ENCODE measurements at regions not wholly inside any gene's neighbourhood (a gene's known extent, or its start where the extent isn't known, plus 50 kb on each side); places are given as distances from the start of the nearest gene placed in this dataset.
"Not testable (repeated sequence)": the region's sequence is repeated elsewhere in the genome, so short reads cannot be mapped to it uniquely, and the experiment has no call there.

DNA sequence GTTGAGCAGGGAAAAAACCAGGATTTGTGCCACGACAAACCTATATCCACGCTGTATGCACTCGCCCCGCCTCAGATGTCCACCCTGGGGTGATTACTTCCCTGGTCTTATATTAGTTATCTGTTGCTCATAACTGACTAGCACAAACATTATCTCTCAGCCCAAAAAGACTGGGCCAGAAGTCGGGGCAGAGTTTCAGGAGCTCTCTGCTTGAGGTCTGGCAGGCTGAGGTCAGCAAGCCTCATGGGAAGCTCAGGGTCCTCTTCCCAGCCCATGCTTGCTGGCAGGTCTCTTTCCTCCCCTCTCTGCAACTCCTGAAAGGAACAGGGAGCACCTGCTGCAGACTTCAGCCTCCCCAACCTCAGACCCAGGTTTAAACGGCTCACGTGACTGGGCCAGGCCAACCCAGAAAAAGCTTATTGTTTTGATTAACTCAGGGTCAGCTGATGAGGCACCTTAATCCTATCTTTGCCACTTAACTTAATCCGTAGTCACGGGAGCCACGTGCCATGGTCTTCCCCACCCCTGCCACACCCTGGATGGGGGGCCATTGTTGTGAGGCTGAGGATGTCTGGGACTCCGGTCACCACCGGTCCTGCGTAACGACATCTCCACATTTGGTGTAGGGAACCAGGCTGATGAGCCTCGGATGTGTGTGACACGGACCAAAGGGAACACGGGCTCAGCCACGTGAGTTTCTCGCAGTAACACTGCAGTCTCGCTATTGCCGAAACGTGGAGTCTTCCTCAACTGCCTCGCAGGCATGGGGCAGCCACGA, 123.7 kb upstream of the IRX4 start:
- DNase-seq = no peak

DNA sequence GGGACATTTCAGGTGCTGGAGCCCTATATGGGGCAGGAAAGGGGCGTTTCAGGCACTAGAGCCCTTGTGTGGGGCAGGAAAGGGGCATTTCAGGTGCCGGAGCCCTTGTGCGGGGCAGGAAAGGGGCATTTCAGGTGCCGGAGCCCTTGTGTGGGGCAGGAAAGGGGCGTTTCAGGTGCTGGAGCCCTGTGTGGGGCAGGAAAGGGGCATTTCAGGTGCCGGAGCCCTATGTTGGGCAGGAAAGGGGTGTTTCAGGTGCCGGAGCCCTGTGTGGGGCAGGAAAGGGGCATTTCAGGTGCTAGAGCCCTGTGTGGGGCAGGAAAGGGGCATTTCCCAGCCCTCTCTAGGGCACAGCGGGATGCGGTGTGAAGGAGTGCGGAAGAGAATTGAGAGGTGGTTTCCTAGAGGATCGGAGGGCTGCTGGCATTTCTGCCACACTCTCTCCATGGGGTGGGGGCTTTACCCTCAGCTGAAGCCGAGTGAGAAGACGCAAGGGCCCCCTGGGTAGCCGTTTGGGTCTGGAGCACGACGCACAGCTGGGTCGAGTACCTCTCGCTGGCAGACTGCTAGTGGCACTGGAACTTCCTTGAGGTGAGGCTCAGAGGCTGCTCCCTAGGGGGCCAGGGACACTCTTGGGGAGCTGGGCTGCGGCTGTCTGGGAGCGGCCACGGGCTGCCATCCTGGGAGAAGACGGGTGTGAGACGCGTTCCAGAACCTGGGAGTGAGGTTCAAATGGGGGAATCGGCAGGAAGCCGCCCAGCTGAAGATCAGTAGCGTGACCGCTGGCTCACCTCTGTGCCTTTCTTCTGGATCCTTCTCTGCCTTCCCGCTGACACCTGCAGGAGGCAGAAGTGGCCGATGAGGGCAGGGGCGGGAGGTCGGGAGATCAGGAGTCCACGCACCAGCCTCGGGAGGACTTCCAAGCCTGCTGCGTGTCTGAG, 122.6 kb upstream of the IRX4 start:
- no peak for DNase-seq

DNA sequence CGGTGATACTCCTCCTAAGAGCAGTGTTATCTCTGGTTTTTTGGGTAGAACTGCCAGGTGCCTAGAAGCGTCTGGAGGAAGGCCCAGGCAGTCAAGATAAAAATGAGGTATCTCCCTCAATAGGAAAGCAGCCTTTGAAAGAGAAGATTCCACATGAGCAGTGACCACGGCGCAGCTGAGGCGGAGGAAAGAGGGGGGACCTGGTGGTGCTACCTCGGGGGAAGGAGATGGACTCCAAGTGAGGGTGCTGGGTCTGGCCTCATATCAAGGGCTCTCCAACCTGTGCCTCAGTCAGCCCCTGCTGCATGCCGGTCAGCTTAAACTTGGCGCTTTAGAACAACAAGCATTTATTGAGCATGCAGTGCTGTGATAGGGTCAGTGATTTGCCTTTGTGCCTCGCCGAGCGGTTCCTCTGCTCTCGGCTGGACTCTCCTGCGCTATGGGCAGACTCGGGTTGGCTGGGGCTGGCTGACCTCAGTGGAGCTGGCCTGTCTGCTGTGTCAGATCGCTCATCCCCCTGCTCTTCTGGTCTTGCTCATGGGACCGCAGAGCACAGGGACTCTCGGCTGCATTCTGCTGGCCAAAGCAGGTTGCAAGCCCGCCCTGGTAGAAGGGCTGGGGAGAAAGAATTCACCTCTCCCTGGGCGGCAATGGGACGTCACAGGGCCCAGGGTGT, 121.1 kb upstream of the IRX4 start:
- no peak for DNase-seq

DNA sequence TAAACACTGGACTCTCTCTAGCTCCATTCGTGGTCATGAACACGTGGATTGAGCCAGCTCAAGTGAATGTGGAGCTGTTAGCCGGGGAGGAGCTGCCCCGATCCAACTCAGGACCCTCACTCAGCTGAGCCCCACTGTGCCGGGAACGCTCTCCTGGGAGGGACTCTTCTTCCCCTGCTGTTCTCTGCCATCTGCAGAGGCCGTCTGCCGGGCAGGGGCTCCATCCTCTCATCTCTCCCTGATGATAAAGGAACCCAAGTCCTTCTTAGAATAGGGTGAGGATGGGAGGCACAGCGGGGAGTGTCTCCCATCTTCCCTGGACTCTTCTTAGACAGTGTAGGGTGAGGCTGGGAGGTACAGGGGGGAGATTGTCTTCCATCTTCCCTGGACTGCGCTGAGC, 120.5 kb upstream of the IRX4 start:
- DNase-seq = no peak

DNA sequence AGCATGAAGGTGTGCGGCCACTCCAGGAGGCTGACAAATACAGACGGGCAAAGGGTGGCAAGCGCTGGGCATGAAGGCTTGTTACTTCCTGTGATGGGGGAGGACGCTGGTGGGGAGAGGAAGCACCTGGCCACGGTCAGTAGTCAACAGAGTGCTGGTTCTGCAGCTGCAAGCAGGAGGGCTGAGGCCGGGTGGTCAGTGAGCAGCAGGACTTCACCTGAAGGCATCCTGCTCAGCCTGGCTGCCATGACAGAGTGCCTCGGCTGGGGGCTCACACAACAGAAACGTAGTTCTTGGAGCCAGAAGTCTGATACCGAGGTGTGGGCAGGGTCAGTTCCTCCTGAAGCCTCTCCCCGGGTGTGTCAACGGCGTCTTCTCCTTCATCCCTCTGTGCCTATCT, 118.6 kb upstream of the IRX4 start:
- no peak for DNase-seq

DNA sequence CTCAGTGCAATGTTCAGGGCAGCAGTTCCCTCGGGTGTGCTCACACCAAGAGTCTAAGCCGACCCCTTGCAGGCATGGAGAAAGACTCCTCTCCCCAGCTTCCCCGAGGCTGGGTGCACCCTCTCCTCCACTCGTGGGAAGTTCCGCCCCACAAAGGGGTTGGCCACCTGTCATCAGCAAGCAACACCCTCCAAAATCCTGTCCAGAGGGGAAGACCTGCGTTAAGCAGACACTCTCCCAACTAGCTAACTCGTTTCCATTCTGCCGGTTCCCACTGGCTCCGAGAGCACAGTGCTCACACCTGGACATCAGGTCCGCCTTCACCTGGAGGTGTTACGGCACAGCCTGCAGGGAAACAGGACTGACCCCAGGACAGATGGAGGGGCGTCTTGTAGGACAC, 117.9 kb upstream of the IRX4 start:
- DNase-seq = no peak

DNA sequence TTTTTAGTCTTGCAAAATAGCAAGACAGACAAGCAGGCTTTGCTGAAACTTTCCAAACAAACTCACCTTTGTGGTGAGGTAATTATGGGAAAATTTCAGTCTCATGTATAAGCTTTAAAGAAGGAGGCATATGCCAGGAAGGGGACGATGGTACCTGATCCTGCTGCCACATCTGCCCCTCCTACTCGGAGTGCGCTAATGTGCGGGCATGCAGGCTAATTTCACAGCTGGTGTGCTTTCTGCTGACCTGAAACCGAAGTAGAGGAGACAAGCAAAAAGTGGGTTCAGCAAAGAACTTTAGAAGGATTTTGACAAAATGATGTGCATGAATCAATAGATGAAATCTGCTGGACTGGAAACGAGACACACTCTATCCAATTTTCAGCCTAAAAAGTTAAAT, 117.1 kb upstream of the IRX4 start:
- DNase-seq = no peak

DNA sequence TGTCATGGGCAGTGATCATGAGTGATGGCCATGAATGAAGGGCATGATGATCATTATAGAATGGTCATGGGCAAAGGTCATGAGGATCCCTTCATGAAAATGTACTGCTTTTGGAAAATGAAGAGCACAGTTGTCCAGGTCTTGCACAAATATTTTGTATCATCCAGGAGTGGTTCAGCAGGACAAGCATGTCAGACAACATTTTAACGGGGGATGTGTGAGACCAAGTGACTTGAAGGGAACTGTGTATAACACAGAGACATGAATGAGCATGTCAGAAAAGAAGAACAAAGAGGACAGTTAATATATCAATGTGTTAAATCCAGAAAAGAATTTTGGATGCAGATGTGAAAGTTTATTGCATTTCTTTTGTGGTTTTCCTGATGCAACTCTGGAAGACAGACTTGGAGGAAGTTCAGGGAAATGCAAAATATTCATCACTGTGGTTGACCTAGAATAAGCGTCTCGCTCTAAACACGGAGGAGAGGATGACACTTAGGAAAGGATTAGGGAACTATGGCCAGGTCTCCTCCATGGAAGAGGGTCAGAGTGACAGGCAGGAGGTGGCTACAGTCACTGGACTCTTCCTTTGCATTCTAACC, 116.1 kb upstream of the IRX4 start:
- DNase-seq = no peak

DNA sequence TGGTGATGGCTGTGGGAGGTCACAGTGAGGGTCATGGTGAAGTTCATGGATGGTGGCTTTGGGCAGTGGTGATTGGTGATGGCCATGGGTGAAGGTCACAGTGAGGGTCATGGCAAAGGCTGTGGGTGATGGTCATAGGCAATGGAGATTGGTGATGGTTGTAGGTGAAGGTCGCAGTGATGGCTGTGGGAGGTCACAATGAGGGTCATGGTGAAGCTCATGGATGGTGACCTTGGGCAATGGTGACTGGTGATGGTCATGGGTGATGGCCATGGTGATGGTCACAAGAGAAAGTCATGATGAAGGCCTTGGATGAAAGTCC, 115.6 kb upstream of the IRX4 start:
- DNase-seq = no peak

DNA sequence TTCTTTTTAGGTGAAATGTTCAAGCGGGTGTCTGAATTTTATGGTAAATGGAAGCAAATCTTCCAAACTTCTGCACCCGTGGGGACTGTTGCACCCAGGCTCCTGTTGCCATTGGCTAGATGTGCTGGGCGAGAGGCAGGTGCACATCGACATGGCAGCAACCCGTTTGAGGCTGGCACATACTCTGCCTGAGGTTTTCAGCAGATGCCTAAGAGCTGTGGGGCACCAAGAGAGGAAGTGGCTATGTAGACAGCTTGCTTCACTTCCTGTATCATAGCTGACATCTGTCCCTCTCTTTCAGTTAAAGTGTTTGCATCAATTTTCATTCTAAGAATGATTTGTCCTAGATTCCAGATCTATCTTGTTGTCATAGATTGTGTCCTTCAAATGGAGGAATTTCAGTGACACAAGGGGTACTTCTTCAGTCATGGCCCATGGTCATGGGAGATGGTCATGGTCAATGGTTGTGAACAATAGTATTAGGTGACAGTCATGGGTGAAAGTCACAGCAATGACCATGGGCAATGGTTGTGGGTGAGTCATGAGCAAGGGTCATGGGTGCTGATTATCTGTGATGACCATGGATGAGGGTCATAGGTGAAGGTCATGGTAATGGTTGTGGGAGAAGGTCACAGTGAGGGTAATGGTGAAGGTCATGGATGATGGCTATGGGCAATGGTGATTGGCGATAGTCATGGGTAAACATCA, 115.1 kb upstream of the IRX4 start:
- DNase-seq = no peak

DNA sequence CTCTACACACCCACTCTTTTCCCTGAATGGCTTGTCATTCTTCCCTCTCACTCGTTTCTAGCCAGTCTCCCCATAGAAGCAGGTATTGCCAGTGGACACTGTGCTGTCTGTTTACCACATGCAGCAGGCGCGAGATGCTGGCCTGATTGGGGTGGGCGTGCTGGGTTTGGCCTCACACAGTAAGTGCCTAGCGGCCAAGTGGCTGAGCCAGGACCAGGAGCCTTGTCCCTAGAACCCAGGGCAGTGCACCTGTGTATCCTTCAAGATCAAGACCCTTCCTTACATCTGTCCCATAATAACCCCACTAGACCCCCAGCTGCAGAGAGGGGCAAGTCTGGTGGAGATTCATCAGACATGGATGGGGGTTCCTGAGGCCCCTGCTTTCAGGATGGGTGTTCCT, 112.8 kb upstream of the IRX4 start:
- DNase-seq = no peak

DNA sequence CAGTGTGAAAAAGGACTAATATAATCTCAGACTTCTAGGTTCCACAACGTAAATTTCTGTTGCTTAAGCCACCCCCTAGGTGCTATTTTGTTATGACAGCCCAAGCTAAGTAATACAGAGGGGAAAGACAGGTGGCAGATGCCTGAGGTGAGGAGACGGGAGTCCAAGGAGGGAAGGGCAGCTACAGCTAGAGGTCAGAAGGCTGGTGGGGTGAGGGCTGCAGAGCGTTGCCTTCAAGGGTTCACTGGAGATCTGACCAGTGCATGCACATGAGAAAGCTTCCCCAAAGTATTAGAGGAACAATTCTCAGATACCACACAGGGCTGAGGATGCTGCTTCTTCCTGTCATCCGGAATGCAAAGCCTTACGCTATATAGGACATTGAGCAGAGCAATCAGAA, 104.7 kb upstream of the IRX4 start:
- DNase-seq = no peak

DNA sequence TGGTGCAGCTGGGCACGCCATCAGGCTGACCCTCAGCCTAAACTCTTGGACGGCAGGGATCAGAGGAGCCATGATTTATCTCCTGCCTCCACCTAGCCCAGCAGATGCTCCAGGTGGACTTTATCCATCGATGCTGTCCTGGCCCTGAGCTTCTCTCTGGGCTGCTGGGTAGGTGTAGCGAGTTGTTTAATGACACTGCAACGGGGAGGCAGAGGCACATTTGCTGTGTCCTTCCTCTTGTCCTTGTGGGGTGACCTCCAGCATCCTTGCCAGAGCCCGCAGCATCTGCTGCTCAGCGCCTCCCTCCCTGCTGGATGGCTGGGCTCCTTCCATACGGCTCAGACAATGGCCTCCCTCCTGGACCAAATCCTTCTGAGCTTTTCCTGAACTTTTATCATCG, 103.1 kb upstream of the IRX4 start:
- DNase-seq = no peak

DNA sequence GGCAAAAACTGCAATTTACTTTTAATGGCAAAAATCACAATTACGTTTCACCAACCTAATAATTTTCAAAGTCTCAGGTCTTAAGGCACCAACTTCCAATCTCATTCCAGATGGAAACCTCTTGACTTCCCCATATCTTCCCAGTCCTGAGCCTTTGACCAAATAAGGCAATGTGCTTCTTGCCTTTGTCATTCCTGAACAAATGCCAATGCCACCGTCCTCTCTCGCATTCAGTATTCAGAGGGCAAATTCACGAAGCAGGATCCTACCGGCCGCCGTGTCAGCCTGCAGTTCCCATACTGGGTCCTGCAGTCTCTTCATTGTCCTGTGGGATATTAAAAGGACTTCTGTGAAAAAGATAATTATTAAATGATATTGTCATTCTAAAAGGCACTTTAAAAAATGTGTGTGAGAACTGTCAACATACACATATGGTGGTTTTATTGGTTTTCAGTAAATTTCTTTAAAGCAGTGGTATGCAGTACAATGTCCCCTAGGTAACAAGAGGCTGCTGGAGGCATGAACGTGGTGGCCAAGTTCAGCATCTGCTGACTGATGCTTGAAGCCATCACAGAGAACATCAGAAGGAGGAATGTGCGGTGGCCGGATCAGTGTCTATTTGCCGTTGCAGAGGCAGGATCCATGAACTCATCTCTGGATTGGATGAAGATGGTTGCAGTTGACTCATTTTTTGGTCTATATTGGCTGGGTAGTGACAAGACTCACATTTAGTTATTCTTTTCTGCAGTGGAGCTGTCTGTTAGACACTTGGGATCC, 101.4 kb upstream of the IRX4 start:
- no peak for DNase-seq

DNA sequence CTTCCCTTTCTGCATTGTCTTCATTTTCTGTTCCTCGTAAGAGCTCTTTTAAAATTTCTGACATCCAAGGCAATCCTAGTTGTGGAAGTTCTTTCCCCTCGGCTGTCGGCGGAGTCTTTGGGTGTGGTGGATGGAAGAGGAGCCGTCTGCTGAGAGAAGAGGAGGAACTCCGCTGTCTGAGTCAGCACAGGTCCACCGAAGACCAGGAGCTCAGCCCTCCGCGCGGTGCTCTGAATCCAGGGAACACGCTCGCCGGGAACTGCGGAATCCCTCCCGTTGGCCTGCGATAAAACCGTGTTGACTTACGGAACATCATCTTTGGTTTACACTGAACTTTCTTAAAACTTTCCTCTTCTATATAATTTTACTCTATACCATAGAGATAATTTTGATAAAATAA, 100.7 kb upstream of the IRX4 start:
- no peak for DNase-seq

DNA sequence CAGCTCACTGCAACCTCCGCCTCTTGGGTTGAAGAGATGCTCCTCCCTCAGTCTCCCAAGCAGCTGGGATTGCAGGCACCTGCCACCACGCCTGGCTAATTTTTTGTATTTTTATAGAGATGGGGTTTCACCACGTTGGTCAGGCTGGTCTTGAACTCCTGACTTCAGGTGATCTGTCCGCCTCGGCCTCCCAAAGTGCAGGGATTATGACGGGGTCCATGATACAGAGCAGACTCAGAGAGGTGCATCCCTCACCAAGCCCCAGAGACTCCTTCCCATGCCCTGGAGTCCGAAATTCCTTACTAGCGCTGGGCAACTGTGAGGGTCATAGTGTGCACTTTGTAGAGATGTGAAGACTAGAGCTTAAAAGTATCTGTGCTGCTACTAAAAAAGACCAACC, 99.8 kb upstream of the IRX4 start:
- not testable (repeated sequence) for DNase-seq

DNA sequence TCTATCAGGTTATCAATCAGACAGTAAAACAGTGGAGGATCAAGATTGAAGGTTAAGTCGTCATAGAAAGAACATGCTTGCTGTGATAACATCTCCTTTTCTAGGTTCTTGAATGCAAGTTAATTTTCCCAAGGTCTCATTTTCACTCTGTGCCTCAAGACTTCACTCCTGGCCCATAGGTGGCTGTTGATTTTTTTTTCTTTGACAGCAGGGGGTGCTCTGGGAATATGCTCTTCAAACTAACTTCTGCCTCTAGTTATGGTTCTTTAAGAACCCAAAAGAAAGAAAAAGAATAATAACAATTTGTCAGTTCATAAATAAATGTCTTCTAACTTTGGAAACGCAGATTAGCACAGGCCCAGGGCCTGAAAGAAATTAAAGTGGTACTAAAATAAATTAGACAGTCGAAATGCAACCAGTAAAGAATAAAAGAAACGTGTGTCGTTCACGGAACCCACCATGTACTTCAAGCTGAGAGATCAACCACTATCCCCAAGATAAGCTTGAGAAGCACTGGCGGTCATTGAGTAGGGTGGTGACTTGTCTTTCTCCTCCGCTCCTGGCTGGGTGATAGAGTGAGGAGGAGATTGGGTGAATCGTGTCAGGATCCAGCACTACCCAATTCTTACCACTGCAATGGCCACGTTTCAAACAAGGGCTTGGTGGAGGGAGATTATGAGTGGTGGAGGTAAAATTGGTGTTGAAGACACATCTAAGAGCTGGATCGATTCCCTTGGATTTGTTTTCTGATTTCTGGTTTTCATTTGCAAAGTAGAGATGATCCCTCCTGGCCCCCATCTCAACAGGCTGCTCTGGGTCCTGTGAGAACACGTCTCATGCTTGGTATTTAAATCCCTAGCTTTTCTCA, 93.4 kb upstream of the IRX4 start:
- no peak for DNase-seq

DNA sequence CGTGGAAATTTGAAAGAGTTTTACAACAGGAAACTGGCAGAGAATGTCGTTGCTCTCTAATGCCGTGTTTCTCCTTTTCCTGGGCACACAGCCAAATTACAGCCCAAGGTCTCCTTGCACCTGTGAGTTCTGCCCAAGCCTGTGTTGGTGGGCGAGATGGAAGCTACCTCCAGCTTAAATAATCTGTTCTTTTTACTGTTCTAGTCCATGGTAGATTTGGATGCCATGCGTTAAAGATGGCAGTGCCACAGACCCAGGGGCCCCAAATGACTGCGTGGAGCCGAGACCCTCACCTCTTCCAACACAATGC, 92.6 kb upstream of the IRX4 start:
- DNase-seq = no peak

DNA sequence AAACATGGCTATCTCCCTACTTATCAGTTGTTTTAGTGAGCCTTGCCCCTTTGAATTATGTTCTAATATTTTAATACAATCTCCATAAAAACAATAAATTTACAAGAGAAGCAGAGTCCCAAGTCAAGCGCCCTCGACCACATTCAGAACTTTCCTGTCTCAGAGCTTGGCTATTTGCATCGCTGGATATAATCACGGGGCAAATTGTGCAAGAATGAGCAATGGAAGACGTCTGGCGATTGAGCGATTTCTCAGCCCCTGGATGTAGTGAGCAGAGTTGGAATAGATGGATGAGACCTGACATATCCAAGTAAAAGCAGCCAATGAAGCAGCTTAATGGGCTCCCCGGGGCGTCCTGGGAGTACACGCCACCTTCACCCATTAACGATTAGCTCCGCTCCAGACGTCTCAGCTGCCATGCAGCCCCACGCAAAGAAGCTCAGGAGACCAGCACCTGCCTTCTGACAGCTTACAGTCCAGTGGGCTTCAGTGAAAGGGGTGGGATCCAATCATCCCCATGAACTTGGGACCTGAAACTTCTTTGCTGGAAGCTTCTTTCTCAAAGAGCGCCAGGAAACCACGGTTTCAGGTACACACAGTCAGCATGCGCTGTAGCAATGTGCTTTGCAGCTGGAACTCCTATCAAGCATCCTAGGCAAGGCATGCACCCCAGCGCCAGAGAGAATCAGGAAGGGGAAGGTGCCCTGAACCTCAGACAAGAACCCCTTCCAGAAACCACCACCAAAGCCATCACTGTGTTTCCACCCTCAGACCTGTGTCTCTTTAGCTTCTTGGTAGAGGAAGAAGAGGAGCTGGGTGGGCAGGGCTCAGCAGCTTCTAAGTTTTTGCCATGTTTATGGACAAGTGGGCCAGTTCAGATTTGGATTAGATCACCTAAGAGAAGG, 92.0 kb upstream of the IRX4 start:
- no peak for DNase-seq

DNA sequence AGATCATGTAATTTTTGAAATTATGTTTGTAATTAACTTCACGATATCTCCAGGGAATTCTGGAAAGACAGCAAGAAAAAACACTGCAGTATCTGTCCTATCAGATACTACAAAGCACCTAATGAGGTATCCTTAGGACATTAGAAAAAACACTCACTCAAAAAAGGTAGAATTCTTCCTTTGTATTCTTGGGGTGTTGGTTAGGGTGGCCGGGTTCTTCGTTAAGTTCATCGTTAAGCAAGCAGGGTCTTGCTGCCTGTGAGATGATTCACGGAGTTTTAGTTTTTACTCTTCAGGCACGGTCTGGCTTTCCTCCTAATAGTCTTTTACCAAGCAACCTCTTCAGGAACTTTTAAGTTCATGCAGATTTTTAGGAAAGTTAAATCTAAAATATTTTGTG, 91.4 kb upstream of the IRX4 start:
- no peak for DNase-seq
